ENCODE measurements at regions not wholly inside any gene's neighbourhood (a gene's known extent, or its start where the extent isn't known, plus 50 kb on each side); places are given as distances from the start of the nearest gene placed in this dataset.

DNA sequence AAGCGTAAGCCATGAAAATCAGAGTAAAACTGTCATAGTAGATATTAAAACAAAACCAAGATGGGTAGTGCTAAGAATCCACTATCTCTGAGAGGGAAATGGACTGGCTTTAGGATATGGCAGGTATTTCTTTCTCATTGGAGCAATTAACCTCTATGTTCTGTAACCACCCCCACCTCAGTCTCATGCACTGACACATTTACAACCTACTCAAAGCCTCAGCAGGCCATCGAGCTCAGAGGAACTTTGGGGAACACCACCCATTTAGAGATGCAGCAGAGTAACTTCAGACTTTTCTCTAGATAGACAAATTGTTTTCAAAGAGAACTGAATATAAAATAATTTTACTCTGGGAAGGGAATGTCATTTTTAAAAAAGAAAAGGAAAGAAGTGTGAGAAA lies 615.8 kb upstream of the ZFHX3 start:
- no peak for DNase-seq

DNA sequence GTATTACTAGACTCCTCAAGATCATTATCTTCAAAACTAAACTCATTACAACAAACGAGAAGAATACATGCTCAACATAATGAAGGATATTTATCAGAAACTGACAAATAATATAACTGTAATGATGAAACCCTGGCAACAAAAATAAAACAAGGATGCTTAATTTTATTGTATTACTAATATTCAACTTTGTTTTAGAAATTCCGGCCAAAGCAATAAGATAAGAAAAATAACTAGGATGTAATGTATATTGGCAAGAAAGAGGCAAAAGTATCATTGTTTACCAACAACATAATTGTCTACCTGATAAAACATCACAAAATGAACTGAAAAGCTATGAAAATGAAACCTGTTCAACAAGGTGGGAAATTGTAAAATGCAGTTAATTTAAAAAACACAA lies 588.3 kb upstream of the ZFHX3 start:
- no peak for DNase-seq

DNA sequence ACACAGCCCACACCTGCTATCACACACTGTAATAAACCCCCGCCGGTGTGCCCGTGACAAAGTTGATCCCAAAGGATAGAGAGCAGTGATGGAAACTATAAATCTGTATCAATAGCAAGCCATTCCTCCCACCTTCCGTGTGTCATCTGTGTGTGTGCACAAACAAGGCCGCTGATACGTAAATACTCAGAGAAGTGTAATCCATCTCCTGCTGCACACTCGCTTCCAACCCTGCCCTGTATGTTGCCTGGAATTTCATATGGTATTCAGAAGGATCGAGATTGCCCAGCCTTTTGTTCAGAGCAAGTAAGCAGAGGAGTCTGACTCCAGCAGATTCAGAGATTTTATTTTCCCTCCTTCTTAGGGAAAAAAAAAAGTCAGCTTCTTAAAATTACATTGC lies 581.1 kb upstream of the ZFHX3 start:
- DNase-seq = no peak

DNA sequence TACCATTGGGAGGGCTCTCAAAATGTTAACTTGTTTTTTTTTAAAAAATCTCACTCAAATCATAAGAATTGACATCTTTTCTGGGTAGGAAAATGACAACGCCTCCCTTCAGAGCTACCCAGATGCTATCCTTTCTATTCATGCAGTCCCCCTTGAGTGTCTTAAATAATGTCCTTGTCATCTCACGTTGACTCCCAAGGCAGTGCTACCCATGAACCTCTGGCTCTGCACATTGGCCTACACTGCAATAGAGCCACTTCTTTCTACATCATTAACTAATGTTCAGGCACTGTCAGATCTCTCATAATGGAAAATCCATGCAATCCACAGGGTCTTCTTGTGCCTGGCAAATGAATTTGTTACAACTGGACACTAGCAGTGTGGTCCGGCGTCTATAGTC lies 569.8 kb upstream of the ZFHX3 start:
- DNase-seq = no peak

DNA sequence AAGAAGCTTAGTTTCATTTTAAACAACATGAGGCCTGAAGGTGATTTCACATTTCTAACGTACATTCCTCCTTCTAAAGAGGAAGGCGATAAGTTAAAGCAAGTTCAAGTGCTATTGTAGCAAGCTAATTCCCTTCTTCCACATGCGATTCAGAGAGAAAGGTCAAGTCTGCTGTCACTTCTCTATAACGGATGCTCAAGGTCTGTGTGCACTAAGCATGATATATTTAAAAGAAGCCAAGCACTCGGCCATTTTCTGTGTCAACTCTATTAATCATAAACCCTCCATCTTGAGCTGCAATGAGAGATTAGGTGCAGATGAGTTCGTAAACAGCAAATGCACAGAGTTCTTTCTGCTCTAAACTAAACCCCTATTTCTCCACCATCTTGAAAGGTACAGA lies 568.8 kb upstream of the ZFHX3 start:
- DNase-seq = no peak

DNA sequence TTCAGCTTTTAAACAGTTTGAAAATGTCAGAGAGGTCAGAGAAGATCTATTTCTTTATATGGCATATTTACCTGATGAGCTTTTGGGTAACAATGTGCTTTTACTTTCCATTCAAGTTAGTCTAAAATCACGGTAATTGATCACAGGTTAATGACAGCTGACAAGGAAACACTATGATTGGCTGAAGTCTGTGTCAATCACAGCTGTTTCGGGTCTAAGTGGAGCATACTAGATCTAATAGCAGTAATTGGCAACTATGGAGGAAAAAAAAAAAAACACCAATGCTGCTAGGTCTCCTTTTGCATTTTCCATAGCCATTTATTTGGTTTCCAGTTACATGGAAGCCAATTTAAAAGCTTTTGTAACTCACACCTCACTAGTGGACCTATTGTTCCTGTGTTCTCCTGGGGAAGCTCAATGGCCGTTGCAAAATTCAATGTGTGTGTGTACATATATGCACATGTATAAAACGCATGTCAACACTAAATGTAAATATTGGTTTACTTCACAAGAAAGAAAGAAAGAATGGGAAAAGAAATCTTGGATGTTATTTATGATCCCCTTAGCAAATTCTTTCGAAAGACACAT lies 568.3 kb upstream of the ZFHX3 start:
- DNase-seq = no peak

DNA sequence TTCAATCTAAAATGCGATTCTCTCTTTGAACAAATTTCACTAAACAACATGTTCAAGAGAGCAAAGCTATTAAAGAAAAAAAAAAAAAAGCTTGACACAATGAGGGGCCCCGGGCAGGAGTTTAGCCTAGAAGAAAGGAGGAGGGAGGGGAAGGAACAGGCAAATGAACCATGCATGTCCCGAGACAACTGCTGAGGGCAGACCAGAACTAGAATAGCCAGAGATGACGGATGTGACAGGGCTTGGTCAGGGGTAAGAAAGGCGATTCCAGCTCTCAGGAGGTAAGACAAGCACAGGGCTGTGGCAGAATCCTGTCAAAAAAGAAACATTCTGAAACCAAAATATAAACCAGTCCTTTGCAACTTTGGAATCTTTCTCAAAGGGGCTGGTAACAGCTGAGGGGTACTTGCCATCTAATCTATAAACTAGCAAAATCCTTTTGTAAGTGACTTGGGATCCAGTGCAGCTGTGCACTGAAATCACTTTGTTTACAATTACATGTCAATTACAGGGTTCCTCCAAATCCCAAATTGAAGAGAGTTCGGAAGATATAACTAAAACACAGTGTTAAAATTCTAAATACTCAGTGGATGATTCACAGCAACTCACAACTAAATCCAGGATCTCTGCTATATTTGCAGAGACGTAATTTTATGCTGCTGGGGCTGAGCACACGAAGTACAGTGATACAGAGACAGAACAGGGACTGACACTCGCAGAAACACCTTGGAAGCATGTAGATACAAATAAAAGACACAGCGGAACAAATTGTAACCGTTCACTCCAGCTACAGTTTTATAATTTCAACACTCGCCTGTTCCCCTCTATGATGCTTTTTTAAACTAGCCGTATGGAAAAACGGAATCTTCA lies 567.4 kb upstream of the ZFHX3 start:
- DNase-seq = no peak

DNA sequence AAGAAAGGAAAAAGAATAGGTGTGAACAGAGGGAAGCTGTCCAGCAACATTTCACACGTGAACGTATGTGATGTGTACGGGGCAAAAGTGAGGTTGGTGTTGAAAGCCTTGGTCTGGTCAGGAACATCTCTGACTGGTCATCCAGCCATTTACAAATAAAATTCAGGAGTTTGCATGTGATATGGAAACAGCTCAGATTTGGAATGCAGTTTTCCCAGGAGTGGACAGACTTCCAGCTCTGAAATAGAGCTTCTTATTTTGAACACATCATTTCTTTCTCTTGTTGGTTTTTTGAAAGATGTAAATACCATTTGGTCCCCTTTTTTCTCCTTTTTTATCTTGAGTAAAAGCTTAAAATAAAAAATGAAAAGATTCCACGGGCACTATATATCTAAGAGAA lies 566.2 kb upstream of the ZFHX3 start:
- DNase-seq = no peak

DNA sequence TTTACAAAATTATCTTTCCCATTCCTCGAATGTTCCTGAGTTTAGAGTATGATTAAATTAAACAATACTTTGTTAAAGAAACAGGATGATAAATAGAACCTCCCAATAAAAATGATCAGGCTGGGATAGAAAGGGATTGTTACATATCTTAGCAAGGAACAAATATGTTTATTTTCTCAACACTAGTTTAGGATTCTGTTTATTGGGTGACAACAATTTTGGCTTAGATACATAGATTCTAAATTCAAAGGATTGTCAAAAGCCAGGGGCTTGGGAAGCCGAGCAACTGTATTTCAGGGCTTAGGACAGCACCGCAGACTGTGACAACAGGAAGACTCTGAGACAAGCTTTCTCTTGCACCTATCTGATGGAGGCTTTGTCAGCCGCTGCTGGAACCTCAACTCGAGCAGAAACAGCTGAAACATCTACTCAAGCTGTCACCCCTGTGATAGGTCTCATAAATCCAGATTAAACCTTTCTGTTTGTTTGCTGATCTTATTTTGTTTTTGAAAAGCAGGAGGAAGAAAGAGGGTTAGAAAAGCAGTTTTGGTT lies 562.8 kb upstream of the ZFHX3 start:
- DNase-seq = no peak

DNA sequence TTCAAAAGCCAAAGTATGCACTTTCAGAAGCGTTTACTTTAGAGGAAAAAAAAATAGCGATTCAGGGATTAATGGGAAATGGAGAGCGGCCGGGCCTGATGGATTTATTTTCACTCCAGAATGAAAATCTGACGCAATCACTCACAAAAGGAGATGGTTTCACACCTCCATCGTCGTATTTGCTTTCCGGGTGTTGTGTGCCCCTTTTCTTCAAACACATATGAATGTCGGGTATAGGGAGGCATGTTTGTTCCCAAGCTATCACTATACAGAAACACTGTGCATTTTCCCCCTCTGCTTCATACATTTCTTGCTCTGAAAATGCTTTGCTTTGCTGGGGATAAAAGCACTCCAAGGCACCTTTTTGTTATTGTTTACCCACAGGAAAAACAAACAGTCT lies 562.2 kb upstream of the ZFHX3 start:
- no peak for DNase-seq

DNA sequence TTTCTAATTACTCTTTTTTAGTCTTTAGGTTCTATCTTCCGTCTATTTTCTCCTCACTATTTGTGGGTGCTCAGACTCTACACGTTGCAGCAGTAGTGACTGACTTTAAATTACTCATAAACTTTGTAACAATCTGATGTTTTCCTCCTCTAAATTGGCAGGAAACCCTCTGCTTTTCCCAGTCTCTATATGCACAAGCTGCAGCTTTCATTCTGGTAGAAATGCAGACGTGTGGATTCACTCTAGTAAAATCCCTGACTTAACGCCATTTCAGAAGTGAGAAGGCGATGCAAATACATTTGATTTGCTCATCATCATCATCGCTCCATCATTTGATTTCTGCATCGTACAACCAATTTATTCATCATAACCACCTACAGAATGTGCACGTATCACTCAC lies 561.0 kb upstream of the ZFHX3 start:
- DNase-seq = no peak

DNA sequence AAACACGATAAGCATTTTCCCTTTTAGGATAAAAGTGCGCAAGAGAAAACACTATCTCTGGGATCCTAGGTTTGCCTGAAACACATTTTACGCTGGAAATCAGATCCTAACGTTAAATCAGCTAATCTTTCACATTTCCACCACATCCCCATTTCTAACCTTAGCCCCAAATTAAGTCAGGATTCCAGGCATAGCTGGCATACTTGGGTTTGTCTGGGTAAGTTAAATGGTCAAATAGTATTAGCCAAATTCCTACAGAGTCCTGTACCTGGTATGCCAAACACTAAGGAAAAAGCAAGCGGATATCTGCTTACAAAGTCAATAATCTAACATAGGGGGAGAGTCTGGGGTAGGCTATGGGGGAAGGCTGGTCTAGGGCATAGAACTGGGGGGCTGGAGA lies 557.4 kb upstream of the ZFHX3 start:
- DNase-seq = no peak

DNA sequence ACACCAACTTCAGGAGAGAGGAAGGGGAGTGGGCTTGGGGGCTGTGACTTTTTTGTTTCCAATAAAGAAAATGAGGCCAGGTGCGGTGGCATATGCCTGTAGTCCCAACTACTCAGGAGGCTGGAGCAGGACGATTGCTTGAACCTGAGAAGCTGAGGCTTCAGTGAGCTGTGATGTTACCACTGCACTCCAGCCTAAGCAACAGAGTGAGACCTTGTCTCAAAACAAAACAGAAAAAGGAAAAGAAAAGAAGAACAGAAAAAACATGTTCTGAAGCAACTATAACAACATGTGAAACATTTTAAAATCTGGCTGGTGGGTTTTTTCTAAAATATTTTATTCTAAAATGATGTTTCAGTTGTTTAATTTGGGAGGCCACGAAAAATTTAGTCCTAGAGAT lies 554.0 kb upstream of the ZFHX3 start:
- no peak for DNase-seq

DNA sequence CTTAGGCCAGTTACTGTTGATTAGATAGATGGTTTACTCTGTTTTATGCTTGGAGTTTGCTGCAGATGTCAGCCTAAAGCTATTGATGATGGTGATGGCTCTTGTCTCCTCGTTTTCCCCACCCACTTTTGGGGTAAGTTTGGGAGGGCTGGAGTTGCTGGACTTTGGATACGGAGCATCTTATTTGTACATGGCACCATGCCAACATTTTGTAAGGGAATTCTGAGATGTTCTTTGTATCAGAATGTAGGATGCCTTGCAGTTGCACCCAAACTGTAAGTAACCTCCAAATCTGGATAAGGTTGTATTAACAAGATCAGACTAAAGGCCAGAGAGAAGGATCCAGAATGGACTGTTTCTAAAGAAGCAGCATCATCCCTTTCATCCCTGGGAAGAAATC lies 551.9 kb upstream of the ZFHX3 start:
- no peak for DNase-seq

DNA sequence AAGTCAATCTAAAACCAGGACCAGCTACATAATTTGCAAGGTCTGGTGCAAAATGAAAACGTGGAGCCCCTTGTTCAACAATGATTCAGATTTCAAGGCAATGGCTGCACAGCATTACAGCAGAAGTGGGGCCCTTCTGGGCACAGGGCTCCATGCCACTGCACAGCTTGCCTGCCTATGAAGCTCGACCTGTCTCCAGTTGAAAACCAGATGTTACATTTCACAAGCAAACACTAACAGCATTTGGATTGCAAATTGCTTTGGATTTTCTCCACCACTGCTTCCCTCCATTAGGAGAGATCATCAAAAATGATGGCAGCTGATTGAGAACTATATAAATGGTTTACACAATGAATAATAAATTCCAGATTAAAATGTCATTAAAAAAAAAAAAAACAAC lies 551.4 kb upstream of the ZFHX3 start:
- no peak for DNase-seq

DNA sequence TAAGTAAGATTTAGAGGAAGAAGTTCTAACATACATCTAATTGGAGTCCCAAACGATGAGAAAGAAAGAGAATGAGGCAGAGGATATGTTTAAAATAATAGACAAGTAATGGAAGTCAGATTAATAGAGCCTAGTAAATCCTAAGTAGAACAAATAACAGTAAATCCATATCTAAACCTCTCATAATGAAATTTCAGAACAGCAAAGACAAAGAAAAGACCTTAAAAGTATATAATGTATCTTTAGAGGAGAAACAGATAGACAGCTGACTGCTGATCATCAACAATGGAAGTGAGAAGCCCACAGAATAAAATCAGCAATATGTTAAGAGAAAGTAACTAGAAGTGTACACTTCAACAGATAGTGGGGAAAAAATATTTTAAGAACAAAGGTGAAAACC lies 536.2 kb upstream of the ZFHX3 start:
- DNase-seq = no peak

DNA sequence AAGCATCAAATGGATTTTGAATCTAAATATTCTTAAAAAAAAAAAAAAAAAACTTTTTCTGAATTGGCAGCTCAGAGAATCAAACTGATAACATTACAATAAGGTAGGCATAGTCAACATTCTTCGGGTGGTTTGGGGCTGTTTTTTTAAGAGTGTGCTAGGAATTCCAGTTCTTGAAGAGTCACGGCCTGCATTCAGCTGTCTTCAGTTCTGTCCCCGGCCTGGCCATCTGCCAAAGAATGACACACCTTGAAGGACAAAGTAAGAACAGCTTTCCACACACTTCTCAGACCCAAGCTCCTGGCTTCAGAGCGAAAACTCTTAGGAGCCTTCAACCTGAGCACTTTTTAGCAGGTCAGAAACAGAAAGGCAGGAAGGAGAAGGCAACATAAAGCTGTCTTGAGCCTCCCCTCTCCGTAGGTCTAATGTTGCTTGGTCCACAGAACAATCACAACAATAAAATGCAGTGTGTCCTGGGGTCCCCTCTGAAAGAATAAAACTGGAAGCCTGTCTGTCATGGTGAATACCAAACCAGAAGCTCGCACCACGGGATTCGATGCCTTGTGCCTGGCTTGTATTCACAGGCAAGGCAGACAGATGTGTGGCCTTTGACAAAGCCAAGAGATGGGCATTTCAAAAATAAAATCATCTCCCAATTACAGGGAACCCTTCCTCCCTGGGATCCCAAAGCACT lies 524.4 kb upstream of the ZFHX3 start:
- DNase-seq = no peak

DNA sequence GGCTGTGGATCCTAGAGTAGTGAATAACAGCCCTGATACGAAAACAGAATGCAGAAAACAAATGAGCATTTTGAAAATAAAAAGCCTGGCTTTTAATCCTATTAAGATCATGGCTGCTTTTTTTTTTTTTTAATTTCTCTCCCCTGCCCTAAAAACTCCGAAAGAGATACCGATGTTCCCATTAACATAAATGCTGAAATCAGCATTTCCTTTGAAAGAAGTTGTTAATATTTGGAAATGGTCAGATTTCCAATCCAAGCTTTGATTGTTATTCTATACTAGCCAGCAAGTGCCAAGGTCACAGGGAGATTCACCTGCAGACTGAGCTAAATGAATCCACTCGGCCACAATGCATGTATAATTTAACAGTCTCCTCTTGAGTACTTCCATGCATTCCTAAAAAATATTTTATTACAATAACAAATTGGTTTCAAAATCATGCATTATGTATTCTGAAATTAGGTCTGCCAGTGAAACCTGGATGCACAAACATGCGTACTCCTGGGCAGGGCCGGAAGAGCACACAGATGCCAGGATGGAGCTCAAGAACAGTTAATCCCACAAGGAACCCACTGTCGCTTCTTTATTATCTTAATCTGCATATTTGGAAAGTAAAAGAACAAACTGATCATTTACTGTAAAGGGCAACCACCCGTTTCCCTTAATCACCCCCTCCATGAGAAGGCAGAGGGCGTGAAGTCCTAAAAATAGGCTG lies 521.5 kb upstream of the ZFHX3 start:
- DNase-seq = no peak

DNA sequence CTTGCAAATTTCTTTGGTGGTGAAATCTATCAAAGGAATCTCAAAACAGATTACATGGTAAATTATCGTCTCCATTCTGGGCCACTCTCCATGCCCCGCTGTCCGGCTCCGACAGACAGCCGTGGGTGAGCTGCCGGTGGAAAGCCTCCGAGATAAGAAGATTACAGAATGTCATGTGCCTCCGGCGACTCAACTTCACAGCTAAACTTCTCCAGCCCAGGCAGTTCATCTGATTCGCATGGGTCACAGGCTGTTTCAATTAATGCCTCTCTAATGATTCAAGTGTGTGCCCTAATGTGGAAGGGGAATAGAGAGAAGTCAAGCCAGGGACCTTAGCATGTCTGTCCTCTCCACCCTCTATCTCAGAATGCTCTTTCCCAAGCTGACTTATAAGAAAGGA lies 520.8 kb upstream of the ZFHX3 start:
- no peak for DNase-seq

DNA sequence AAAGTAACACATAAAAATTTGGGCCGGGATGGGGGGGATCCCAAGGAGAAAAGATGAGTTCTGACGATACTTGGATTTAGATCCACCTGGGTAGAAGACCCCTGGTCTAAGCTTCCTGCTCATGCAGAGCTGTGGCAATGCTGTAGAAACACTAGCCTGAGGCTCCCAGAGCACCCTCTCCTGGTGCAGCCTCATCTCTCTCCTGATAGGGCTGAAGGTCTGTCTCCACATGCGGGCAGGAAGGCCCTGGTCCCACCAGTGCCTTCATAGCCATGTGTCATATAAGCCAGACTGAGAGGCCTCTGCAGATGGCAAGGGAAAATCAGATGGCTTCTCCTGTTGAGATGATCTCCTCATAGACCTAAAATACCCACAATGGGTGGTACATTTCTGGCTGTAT lies 518.0 kb upstream of the ZFHX3 start:
- no peak for DNase-seq

DNA sequence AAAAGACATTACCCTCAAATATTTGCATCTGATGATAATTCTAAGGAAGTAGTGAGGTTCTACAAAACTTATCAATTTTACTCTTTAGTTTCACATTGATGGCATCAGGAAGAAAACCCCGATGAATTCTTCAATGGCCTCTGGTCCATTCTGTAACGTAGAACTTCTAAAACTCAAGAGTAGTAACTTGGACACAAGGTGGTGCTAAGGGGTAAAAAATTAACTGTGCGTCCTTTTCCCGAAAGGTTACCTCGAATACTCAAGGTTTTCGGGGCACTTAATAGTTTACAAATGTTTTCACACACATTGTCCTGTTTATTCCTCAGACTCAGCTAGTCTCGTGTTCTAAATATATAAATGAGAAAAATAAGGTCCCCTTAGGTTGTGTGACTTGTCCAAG lies 517.3 kb upstream of the ZFHX3 start:
- no peak for DNase-seq

DNA sequence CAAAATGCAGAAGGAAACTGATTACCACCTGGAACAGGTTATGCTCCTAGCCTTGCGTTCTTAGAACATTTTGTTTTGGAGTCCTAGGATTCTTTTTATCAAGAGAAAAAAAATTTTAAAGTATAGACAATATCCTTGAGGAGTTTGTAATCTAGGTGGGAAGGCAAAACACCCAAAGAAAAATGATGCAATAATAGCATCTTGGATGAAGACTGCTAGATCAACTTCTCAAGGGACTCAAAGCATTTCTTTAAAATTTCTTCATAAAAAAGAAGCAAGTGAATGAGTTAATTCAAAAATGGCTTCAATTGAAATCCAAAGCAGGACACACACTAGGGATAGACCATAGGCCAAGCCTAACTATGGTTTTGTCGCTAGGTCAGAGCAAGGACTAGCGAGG lies 515.8 kb upstream of the ZFHX3 start:
- no peak for DNase-seq

DNA sequence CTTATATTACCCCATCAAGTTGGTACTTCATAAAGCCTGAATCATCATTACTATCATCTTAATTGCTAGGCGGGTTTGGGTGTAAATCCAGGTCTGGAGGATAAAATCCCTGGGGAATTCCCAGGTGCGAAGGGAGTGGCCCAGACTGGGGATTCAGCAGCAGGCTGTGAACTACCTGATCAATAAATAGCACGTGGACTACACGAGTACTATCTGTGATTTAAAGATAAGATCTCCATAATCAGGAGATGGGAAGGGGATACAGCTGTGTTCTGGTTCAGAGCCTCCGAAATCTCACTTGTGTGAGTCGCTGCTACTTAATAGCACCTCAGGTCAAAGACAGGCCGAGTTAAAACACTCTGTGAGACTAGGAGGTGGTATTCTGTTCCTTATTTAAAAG lies 512.6 kb upstream of the ZFHX3 start:
- DNase-seq = no peak
